Loucy (cell line): ENCODE measurements at regions not wholly inside any gene's neighbourhood (a gene's known extent, or its start where the extent isn't known, plus 50 kb on each side); places are given as distances from the start of the nearest gene placed in this dataset.

ENCODE experiments used
- CTCF ChIP-seq: fragments of 200-600 bp; sonication (generic); conservative IDR thresholded peaks from 2 replicates; pipeline ENCODE4 v1.5.1; 2014; ENCODE audit warnings: mild to moderate bottlenecking, antibody characterized with exemption, low read length
- EZH2phosphoT487 ChIP-seq: fragments of 200-600 bp; IDR thresholded peaks from 2 replicates; pipeline ENCODE4 v1.6.1; 2018; ENCODE audit warnings: antibody characterized with exemption, mild to moderate bottlenecking, moderate library complexity, borderline replicate concordance

GRCh38 chr2:172279214-172279613 is 148.2 kb upstream of the ITGA6 start:
- TF ChIP-seq CTCF (no peak), EZH2phosphoT487 (no peak)
